ENCODE measurements at regions not wholly inside any gene's neighbourhood (a gene's known extent, or its start where the extent isn't known, plus 50 kb on each side); places are given as distances from the start of the nearest gene placed in this dataset.

GRCh38 chr13:40189898-40190630, 476.4 kb downstream of the FOXO1 start:
- DNase-seq (ENCODE audit: low spot score): peak; percentile 74

GRCh38 chr13:40190641-40191100, 475.8 kb downstream of the FOXO1 start:
- DNase-seq (ENCODE audit: low spot score): peak; percentile 96

- DNase-seq (ENCODE audit: low spot score): peak; percentile 88
These were observed 475.1 kb downstream of the FOXO1 start for GRCh38 chr13:40191186-40191980.

- DNase-seq (ENCODE audit: low spot score): peak; percentile 85
These were observed 474.0 kb downstream of the FOXO1 start for GRCh38 chr13:40192452-40192851.

- no peak for DNase-seq (ENCODE audit: low spot score)
These were observed 473.6 kb downstream of the FOXO1 start for GRCh38 chr13:40192858-40193257.

DNA sequence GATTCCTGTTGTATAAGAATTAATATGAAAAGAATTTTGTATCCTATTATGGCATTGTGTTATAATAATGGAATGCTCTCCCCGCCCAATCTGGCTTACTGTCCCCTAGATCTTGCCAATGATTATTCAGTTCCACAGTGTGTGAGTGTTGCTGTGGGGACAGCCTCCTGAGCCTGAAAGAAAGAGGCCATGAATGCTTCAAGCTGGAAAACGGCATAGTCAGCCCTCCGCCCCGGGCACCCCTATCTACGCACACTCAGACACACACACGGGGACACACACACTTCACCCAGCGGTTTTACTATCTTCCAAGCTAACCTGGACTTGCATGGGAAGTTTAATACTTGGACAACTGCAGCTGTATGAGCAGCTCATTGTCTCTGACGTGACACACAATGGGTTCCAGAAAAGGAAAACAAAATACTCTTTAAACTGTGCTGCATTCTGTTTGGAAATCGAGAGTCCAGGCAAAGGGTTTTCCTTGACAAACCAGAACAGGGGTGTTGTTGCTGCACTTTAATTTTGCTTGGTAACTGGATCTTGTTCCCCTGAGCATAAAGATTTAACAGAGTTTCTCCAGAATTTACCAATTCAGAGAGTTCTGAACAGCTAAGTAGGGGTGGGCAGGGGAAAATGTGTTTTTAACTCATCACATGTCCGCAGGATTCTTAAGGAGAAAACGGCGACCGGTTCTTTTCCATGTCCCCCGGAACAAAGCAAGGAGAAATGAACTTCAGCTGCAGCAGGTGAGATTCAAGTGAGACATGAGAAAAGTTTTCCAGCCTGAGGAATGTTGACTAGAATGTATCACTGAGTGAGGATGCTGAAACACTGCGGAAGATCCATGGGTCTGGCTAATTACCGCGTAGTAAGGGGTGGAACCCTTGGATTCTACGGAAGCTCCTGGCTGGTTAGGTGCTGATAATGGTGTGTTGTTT, 472.9 kb downstream of the FOXO1 start:
- DNase-seq (ENCODE audit: low spot score): no peak

GRCh38 chr13:40194224-40194806, 472.1 kb downstream of the FOXO1 start:
- DNase-seq (ENCODE audit: low spot score): no peak

- no peak for DNase-seq (ENCODE audit: low spot score)
These were observed 469.4 kb downstream of the FOXO1 start for GRCh38 chr13:40197049-40197448.

GRCh38 chr13:40197936-40198595, 468.4 kb downstream of the FOXO1 start:
- peak; percentile 63 for DNase-seq (ENCODE audit: low spot score)

DNA sequence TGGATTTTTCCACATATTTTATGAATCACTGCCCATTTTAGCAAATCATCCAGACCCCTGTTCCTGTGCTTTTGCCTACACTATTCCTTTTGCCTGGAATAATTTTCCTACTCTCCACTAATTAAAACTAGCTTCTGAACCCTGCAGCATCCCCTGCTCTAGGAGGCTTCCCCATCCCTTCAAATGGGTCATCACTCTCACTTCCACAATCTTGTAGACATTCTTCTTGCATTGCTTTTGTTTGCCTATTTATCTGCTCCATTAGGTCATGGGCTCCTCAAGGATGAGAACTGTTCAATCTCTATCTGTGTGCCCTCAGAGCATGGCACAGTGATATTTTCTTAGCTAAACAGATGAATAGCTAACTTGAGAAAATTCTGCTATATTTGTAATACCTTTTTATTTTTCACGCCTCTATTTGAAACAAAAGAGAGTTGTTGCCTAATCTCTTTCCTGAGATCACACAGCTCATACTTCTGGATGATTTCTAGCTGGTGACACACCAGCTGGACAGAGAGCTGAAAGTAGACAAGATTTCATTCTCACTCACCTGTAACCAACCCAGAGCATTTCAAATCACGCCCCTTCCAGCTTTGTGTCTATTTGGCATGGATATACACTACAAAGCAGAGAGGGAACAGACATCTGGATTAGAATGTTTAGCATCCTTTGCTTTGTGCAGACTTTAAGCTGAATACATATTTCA, 466.0 kb downstream of the FOXO1 start:
- no peak for DNase-seq (ENCODE audit: low spot score)

GRCh38 chr13:40204246-40204645, 462.2 kb downstream of the FOXO1 start:
- no peak for DNase-seq (ENCODE audit: low spot score)

DNA sequence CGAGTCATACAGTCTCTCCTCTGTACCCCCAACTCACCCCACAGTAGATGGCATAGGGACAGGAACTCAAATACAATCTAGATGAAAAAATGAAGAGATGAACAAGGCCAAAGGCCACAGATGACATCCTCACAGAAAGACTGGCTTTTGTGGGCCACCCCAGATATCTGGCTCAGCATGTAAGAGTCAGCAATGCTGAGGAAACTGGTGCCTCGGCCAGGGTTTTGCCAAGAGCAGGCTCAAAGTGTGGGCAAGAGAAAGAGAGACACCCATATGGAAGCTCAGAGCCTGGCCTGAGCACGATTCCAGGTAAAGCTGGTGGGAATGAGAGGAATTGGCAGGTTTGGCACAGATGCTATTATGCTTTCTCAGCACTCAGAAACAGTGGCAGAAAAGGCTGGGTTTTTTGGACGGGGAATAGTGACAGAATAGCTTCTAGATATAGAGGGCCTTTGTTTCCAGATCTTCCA, 460.6 kb downstream of the FOXO1 start:
- DNase-seq (ENCODE audit: low spot score): no peak

GRCh38 chr13:40206241-40207000, 460.0 kb downstream of the FOXO1 start:
- no peak for DNase-seq (ENCODE audit: low spot score)

DNA sequence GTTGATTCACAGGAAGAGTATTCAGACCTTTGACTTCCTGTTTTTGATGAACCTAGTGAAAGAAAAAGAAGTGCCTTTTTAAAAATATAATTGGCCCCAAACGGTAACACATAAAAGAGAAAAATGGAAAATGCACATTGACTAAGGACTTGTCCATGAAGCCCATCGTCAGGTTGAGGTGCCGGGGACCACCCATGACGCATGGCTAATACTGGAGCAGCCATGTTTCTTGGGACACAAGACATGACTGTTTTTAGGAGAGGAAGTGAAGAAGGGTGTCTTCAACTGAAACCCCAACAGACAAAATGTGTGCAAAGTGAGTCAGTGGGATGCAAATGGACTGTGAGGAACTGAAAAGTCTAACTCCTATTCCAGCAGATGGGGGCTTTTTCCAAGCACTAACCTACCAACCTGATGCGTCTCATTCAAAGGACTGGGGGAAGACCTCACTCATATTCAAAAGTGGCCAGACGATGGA, 459.4 kb downstream of the FOXO1 start:
- no peak for DNase-seq (ENCODE audit: low spot score)

DNA sequence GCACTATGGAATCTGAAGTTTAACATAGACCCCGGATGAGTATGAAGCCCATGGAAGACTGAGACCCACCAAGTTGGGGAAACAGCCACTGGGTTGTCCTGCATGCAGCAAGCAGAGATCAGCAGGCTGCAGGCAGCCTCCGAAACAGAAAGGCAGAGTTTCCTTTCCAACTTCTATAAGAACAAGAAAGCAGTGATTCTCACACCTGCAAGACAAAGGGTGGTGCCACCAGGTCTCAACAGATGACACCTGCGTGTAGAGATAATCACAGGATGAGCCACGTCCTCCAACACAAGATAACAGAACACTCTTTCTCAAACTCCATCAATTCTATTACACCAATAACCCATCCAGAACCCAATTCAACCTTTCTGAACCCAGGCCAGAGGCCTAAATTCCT, 457.9 kb downstream of the FOXO1 start:
- DNase-seq (ENCODE audit: low spot score): no peak

DNA sequence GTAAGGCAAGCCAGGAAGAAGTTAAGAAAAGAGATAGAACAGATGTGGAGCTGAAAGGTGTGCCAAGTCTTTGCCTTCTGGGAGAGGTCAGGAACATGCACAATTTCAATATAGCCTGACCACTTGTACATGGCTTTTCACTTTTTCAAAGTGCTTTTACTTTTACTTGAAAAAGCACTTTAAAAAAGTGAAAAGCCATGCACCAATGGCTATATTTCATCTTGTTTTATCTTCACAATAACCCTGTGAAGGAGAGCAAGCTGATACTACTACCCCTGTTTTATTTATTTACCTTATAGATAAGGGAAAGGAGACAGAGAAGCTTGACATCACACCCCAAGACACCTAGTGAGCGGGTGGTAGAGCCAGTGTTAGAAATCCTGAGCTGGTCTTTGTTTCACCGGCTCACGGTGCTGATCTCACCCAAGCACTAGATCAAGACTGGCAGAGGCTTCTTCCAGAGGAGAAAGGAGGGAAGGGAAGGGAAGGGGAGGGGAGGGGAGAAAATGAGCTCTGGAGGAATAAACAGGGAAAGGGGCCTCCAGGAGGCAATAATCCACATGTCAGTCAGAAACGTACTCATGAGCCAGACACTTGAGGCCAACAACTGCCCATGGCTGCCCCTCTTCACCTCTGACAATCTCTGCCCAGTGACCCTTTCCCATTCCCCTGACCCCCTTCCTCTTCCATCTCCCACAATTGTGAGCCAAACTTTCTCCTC, 455.4 kb downstream of the FOXO1 start:
- no peak for DNase-seq (ENCODE audit: low spot score)

GRCh38 chr13:40211586-40211968, 454.9 kb downstream of the FOXO1 start:
- DNase-seq (ENCODE audit: low spot score): no peak

- no peak for DNase-seq (ENCODE audit: low spot score)
These were observed 452.7 kb downstream of the FOXO1 start for GRCh38 chr13:40213779-40214178.

DNA sequence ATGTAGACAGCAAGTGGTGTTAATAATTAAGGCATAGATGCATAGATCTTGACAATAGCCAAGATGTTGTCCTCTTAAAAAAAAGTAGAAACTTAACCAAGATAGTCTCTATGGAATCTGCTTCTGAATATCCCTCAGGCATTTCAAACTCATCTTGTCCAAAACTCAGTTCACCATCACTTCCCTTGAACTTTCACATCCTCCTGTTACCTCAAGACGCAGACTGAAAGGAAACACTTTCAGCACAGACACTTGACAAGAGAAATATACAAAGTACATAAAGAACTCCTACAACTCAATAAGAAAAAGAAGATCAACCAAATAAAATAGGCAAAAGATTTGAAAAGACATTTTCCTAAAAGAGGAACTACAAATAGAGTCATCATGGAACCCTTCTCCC, 451.1 kb downstream of the FOXO1 start:
- DNase-seq (ENCODE audit: low spot score): no peak
